HCT116 (cell line): ENCODE measurements at regions not wholly inside any gene's neighbourhood (a gene's known extent, or its start where the extent isn't known, plus 50 kb on each side); places are given as distances from the start of the nearest gene placed in this dataset.

ENCODE experiments used
- ATAC-seq: fragments of 200-7000 bp; cut with Tn5 transposase; 2 replicates; pipeline ENCODE4 v1.9.1; 2020; ENCODE audit warnings: mild to moderate bottlenecking, moderate library complexity
- BruUV-seq: library from RNA; stranded (reverse); fragments of 400-500 nt; replicated peaks from 2 replicates; lab custom pipeline; 2021; lab: Mats Ljungman, UMichigan
- CTCF ChIA-PET: fragments of 300-600 bp; sonication (Branson Sonifier 250); formaldehyde crosslinking; loops from one replicate; lab custom pipeline; 2021; ENCODE audit warnings: antibody characterized with exemption; lab: Charles Lee
- POLR2A ChIA-PET: fragments of 300-600, 350-600 bp; sonication (Branson Sonifier 250); formaldehyde crosslinking; loops from one replicate; lab custom pipeline; 2021; ENCODE audit warnings: antibody characterized with exemption; lab: Charles Lee
- RAD21 ChIA-PET, 2 experiments: fragments of 300-600 bp; sonication (Branson Sonifier 250); formaldehyde crosslinking; loops; one replicate each; lab custom pipeline; 2023; ENCODE audit warnings: low total read pairs in 2 of 2; ENCODE audit not compliant: uncharacterized antibody in 2 of 2, unreplicated experiment in 2 of 2, low non-redundant PET in 1 of 2; lab: Charles Lee
- DNase-seq: peaks from one replicate; pipeline ENCODE4 v3.0.0-alpha.2; 2010; ENCODE audit warnings: low read depth, low spot score
- H2AFZ ChIP-seq: fragments of 200-600 bp; shearing (Covaris generic), sonication (generic); 2 replicates; pipeline ENCODE4 v1.6.1; 2017; ENCODE audit warnings: low read depth, mixed run types, mixed read lengths, antibody characterized with exemption, low read length; ENCODE audit not compliant: poor library complexity, severe bottlenecking
- H3K27ac ChIP-seq: 2 replicates; pipeline ENCODE4 v1.5.1; 2012; ENCODE audit warnings: low read depth, low read length
- H3K27me3 ChIP-seq: fragments of 200-600 bp; sonication (generic); 2 replicates; pipeline ENCODE4 v1.6.1; 2016; ENCODE audit warnings: mixed run types, low read length, mixed read lengths; ENCODE audit not compliant: insufficient read depth
- H3K36me3 ChIP-seq, 2 experiments: fragments of 200-500 bp in 1 of 2; fragments of 200-600 bp in 1 of 2; sonication (Bioruptor generic) in 1 of 2; sonication (generic) in 1 of 2; 2 replicates each; pipeline versions ENCODE4 v1.5.1 to v1.6.1; 2014 to 2016; ENCODE audit warnings: low read length in 2 of 2, inconsistent platforms in 1 of 2, mixed read lengths in 1 of 2, mixed run types in 1 of 2; ENCODE audit not compliant: insufficient read depth in 2 of 2, control insufficient read depth in 1 of 2
- H3K4me1 ChIP-seq, 2 experiments: fragments of 200-600 bp in 1 of 2; sonication (generic) in 1 of 2; 2 replicates each; pipeline versions ENCODE4 v1.5.1 to v1.6.1; 2012 to 2017; ENCODE audit warnings: low read length in 2 of 2, inconsistent platforms in 1 of 2, mild to moderate bottlenecking in 1 of 2, mixed read lengths in 1 of 2, mixed run types in 1 of 2, moderate library complexity in 1 of 2; ENCODE audit not compliant: insufficient read depth in 2 of 2, control insufficient read depth in 1 of 2
- H3K4me2 ChIP-seq: fragments of 200-600 bp; sonication (generic); 2 replicates; pipeline ENCODE4 v1.6.1; 2017; ENCODE audit warnings: mixed run types, low read length, mixed read lengths
- H3K4me3 ChIP-seq, 2 experiments: fragments of 200-600 bp in 1 of 2; sonication (generic) in 1 of 2; replicated peaks in 1 of 2; 2 replicates each; pipeline ENCODE4 v1.5.1; 2011 to 2016; ENCODE audit warnings: low read length in 2 of 2, control low read depth in 1 of 2, low read depth in 1 of 2, mild to moderate bottlenecking in 1 of 2, mixed read lengths in 1 of 2, mixed run types in 1 of 2
- H3K79me2 ChIP-seq: fragments of 200-600 bp; sonication (generic); 2 replicates; pipeline ENCODE4 v1.6.1; 2017; ENCODE audit warnings: mild to moderate bottlenecking, mixed run types, low read length, moderate library complexity, mixed read lengths; ENCODE audit not compliant: insufficient read depth
- H3K9ac ChIP-seq: fragments of 200-600 bp; sonication (generic); 2 replicates; pipeline ENCODE4 v1.6.1; 2016; ENCODE audit warnings: low read length, mixed read lengths
- H3K9me2 ChIP-seq: fragments of 200-600 bp; sonication (generic), shearing (Covaris generic); 2 replicates; pipeline ENCODE4 v1.6.1; 2017; ENCODE audit warnings: mixed run types, mild to moderate bottlenecking, moderate library complexity; ENCODE audit not compliant: insufficient read depth
- H3K9me3 ChIP-seq, 2 experiments: fragments of 200-500 bp in 1 of 2; fragments of 200-600 bp in 1 of 2; sonication (Bioruptor generic) in 1 of 2; sonication (generic) in 1 of 2; 2 replicates each; pipeline ENCODE4 v1.6.1; 2014 to 2017; ENCODE audit warnings: low read length in 2 of 2, mixed read lengths in 2 of 2, inconsistent platforms in 1 of 2, low read depth in 1 of 2, mild to moderate bottlenecking in 1 of 2, mixed run types in 1 of 2, moderate library complexity in 1 of 2; ENCODE audit not compliant: control insufficient read depth in 1 of 2, insufficient read depth in 1 of 2
- H4K20me1 ChIP-seq: fragments of 200-600 bp; sonication (generic), shearing (Covaris generic); 2 replicates; pipeline ENCODE4 v1.6.1; 2017; ENCODE audit warnings: mixed run types, mild to moderate bottlenecking, moderate library complexity; ENCODE audit not compliant: insufficient read depth
- ATF3 ChIP-seq: IDR thresholded peaks from 2 replicates; pipeline ENCODE4 v1.6.1; 2012
- CBX3 ChIP-seq: IDR thresholded peaks from 2 replicates; pipeline ENCODE4 v1.6.1; 2012; ENCODE audit warnings: low read depth
- CEBPB ChIP-seq: IDR thresholded peaks from 2 replicates; pipeline ENCODE4 v1.6.1; 2012; ENCODE audit warnings: low read depth
- EGR1 ChIP-seq: IDR thresholded peaks from 2 replicates; pipeline ENCODE4 v1.6.1; 2012; ENCODE audit warnings: low read depth
- EZH2phosphoT487 ChIP-seq: fragments of 200-600 bp; IDR thresholded peaks from 2 replicates; pipeline ENCODE4 v1.6.1; 2018; ENCODE audit warnings: antibody characterized with exemption, borderline replicate concordance
- FOSL1 ChIP-seq: IDR thresholded peaks from 2 replicates; pipeline ENCODE4 v1.6.1; 2012; ENCODE audit warnings: low read depth
- POLR2A ChIP-seq: IDR thresholded peaks from 2 replicates; pipeline ENCODE4 v1.7.0; 2011; ENCODE audit warnings: borderline replicate concordance; ENCODE audit not compliant: insufficient read depth, insufficient read length; ENCODE audit errors: extremely low read depth
- POLR2AphosphoS5 ChIP-seq: IDR thresholded peaks from 2 replicates; pipeline ENCODE4 v1.6.1; 2011; ENCODE audit warnings: mild to moderate bottlenecking, low read depth, low read length, moderate library complexity
- RAD21 ChIP-seq: IDR thresholded peaks from 2 replicates; pipeline ENCODE4 v1.6.1; 2012; ENCODE audit warnings: low read depth, mild to moderate bottlenecking
- REST ChIP-seq: IDR thresholded peaks from 2 replicates; pipeline ENCODE4 v1.6.1; 2012; ENCODE audit warnings: low read depth
- SIN3A ChIP-seq: IDR thresholded peaks from 2 replicates; pipeline ENCODE4 v1.6.1; 2012; ENCODE audit warnings: low read depth
- SP1 ChIP-seq: IDR thresholded peaks from 2 replicates; pipeline ENCODE4 v1.6.1; 2012; ENCODE audit warnings: low read depth
- SRF ChIP-seq: IDR thresholded peaks from 2 replicates; pipeline ENCODE4 v1.6.1; 2012; ENCODE audit warnings: low read depth
- TCF7L2 ChIP-seq: IDR thresholded peaks from 2 replicates; pipeline ENCODE4 v1.7.0; 2011; ENCODE audit warnings: borderline replicate concordance, inconsistent platforms; ENCODE audit not compliant: insufficient read depth, insufficient read length; ENCODE audit errors: extremely low read depth
- YY1 ChIP-seq: IDR thresholded peaks from 2 replicates; pipeline ENCODE4 v1.6.1; 2011; ENCODE audit warnings: low read length, low read depth, moderate library complexity, mild to moderate bottlenecking; ENCODE audit not compliant: insufficient replicate concordance; ENCODE audit errors: extremely low read depth
- ZBTB33 ChIP-seq: IDR thresholded peaks from 2 replicates; pipeline ENCODE4 v1.6.1; 2011; ENCODE audit warnings: mild to moderate bottlenecking, low read length, moderate library complexity; ENCODE audit not compliant: insufficient replicate concordance; ENCODE audit errors: extremely low read depth
- ZFX ChIP-seq: fragments of 450-650 bp; IDR thresholded peaks from 2 replicates; pipeline ENCODE4 v1.6.1; 2017
- ZNF274 ChIP-seq: fragments of 200-500 bp; sonication (Bioruptor generic); IDR thresholded peaks from 2 replicates; pipeline ENCODE4 v1.6.1; 2014; ENCODE audit warnings: mild to moderate bottlenecking, low read depth, low read length, inconsistent platforms
- intact Hi-C: fragments of 100-400 bp; cut with micrococcal nuclease; formaldehyde crosslinking; loops from 2 replicates; pipeline ENCODE4 v1.10.0; 2022

- BruUV-seq: no TSS peak
- H4K20me1 ChIP-seq: no peaks in the 10 kb centered on the region
- H3K9ac ChIP-seq: no peak overlapping the region
- H3K4me1 ChIP-seq: no peaks in the 10 kb centered on the region
- ChIA-PET RAD21 (no interaction called here), CTCF (no interaction called here), POLR2A (no interaction called here)
- H2AFZ ChIP-seq: no peak overlapping the region
- DNase-seq: no peak
- H3K79me2 ChIP-seq: no peaks in the 10 kb centered on the region
- no peaks in the 10 kb centered on the region for H3K9me3 ChIP-seq
- no peaks in the 10 kb centered on the region for H3K27me3 ChIP-seq
- H3K9me2 ChIP-seq: no peaks in the 10 kb centered on the region
- no peak overlapping the region for H3K4me2 ChIP-seq
- no peak for ATAC-seq
- no peak overlapping the region for H3K4me3 ChIP-seq
- TF ChIP-seq POLR2AphosphoS5 (no peak), RAD21 (no peak), FOSL1 (no peak), SIN3A (no peak), SRF (no peak), ATF3 (no peak), ZNF274 (no peak), TCF7L2 (no peak), EGR1 (no peak), EZH2phosphoT487 (no peak), SP1 (no peak), YY1 (no peak), POLR2A (no peak), CEBPB (no peak), ZFX (no peak), REST (no peak), CBX3 (no peak), ZBTB33 (no peak)
- no peak overlapping the region for H3K27ac ChIP-seq
- H3K36me3 ChIP-seq: no peaks in the 10 kb centered on the region
- intact Hi-C loops: no loop called here
Measured at GRCh38 chr12:86721713-86722397, 465.7 kb upstream of the MGAT4C start.
